H1 (cell line): ENCODE measurements at regions not wholly inside any gene's neighbourhood (a gene's known extent, or its start where the extent isn't known, plus 50 kb on each side); places are given as distances from the start of the nearest gene placed in this dataset.

Experiments used
- CTCF ChIA-PET: fragments of 300-600 bp; sonication (Branson Sonifier 250); formaldehyde crosslinking; loops from one replicate; lab custom pipeline; 2021; ENCODE audit not compliant: partially characterized antibody; lab: Charles Lee
- POLR2A ChIA-PET: fragments of 300-600 bp; sonication (Branson Sonifier 250); formaldehyde crosslinking; loops from one replicate; lab custom pipeline; 2021; ENCODE audit warnings: inconsistent platforms; ENCODE audit not compliant: partially characterized antibody; lab: Charles Lee
- DNase-seq, 2 experiments: peaks; one replicate each; pipeline versions ENCODE4 v3.0.0 to v3.0.0-alpha.2; 2010 to 2022; ENCODE audit warnings: low spot score in 2 of 2, low read depth in 1 of 2, mixed read lengths in 1 of 2
- FAIRE-seq: peaks from 2 replicates; lab custom pipeline; 2011; peaks lifted over from hg19 to GRCh38; lab: Jason Lieb, UNC
- H2AFZ ChIP-seq: 2 replicates; pipeline ENCODE4 v1.8.1; 2012; ENCODE audit warnings: low read length, inconsistent platforms
- H2AK5ac ChIP-seq: 2 replicates; pipeline ENCODE4 v1.6.1; 2013; ENCODE audit warnings: low read depth, low read length
- H2BK120ac ChIP-seq: replicated peaks from 2 replicates; pipeline ENCODE3; 2013; ENCODE audit warnings: low read depth, low read length, inconsistent platforms
- H2BK12ac ChIP-seq: 2 replicates; pipeline ENCODE4 v1.6.1; 2013; ENCODE audit warnings: low read depth, low read length
- H2BK15ac ChIP-seq: 2 replicates; pipeline ENCODE4 v1.6.1; 2013; ENCODE audit warnings: low read length
- H2BK20ac ChIP-seq: 2 replicates; pipeline ENCODE4 v1.6.1; 2013; ENCODE audit warnings: low read length
- H2BK5ac ChIP-seq: 2 replicates; pipeline ENCODE4 v1.6.1; 2013; ENCODE audit warnings: low read depth, low read length
- H3K14ac ChIP-seq: 2 replicates; pipeline ENCODE4 v1.6.1; 2013; ENCODE audit warnings: inconsistent platforms; ENCODE audit not compliant: insufficient read length
- H3K18ac ChIP-seq: 2 replicates; pipeline ENCODE4 v1.6.1; 2013; ENCODE audit warnings: low read length; ENCODE audit errors: extremely low read depth
- H3K23ac ChIP-seq: 2 replicates; pipeline ENCODE4 v1.6.1; 2013; ENCODE audit warnings: inconsistent platforms; ENCODE audit not compliant: insufficient read length
- H3K23me2 ChIP-seq: 2 replicates; pipeline ENCODE4 v1.6.1; 2013; ENCODE audit warnings: low read depth, low read length
- H3K27ac ChIP-seq: 2 replicates; pipeline ENCODE4 v1.6.1; 2011; ENCODE audit warnings: low read depth, low read length, inconsistent platforms
- H3K27me3 ChIP-seq, 4 experiments: replicated peaks in 1 of 4; 1 replicate in 1 of 4; 2 replicates in 3 of 4; pipeline versions ENCODE4 v1.6.1 to v1.8.1; 2011 to 2013; ENCODE audit warnings: low read length in 3 of 4, mild to moderate bottlenecking in 3 of 4, inconsistent platforms in 2 of 4, mixed read lengths in 2 of 4, moderate library complexity in 1 of 4; ENCODE audit not compliant: control insufficient read depth in 3 of 4, insufficient read depth in 3 of 4; ENCODE audit errors: extremely low read depth in 1 of 4
- H3K36me3 ChIP-seq, 4 experiments: 2 replicates each; pipeline versions ENCODE4 v1.6.1 to v1.8.1; 2011 to 2013; ENCODE audit warnings: mild to moderate bottlenecking in 4 of 4, low read length in 3 of 4, moderate library complexity in 2 of 4, control low read depth in 1 of 4, inconsistent platforms in 1 of 4; ENCODE audit not compliant: insufficient read depth in 4 of 4, control insufficient read depth in 2 of 4
- H3K4ac ChIP-seq: replicated peaks from 2 replicates; pipeline ENCODE3; 2013; ENCODE audit warnings: low read length, low read depth, mixed read lengths, inconsistent platforms; ENCODE audit not compliant: insufficient read length
- H3K4me1 ChIP-seq, 4 experiments: replicated peaks in 1 of 4; 1 replicate in 1 of 4; 2 replicates in 3 of 4; pipeline versions ENCODE4 v1.6.1 to v1.8.1; 2011 to 2013; ENCODE audit warnings: low read length in 3 of 4, inconsistent platforms in 2 of 4, mixed read lengths in 1 of 4; ENCODE audit not compliant: insufficient read depth in 4 of 4, control insufficient read depth in 3 of 4
- H3K4me2 ChIP-seq, 2 experiments: 2 replicates each; pipeline versions ENCODE4 v1.6.1 to v1.8.1; 2011 to 2013; ENCODE audit warnings: low read depth in 2 of 2, low read length in 2 of 2, control low read depth in 1 of 2, inconsistent platforms in 1 of 2, mild to moderate bottlenecking in 1 of 2; ENCODE audit not compliant: insufficient read depth in 1 of 2
- H3K4me3 ChIP-seq, 4 experiments: fragments of 200-600, 300-600 bp in 1 of 4; sonication (generic), shearing (Covaris generic), sonication (Bioruptor Twin) in 1 of 4; 2 replicates each; pipeline versions ENCODE4 v1.5.1 to v1.8.1; 2011 to 2016; ENCODE audit warnings: low read length in 4 of 4, low read depth in 3 of 4, control low read depth in 2 of 4, inconsistent platforms in 2 of 4, mild to moderate bottlenecking in 2 of 4, mixed read lengths in 1 of 4, moderate library complexity in 1 of 4; ENCODE audit not compliant: insufficient read depth in 2 of 4; ENCODE audit errors: extremely low read depth in 1 of 4
- H3K56ac ChIP-seq: replicated peaks from 2 replicates; pipeline ENCODE3; 2013; ENCODE audit warnings: low read depth, mild to moderate bottlenecking, mixed read lengths, low read length, inconsistent platforms; ENCODE audit not compliant: insufficient read length
- H3K79me1 ChIP-seq: 2 replicates; pipeline ENCODE4 v1.6.1; 2013; ENCODE audit warnings: low read depth, low read length, control low read depth
- H3K79me2 ChIP-seq, 2 experiments: 2 replicates each; pipeline versions ENCODE4 v1.6.1 to v1.8.1; 2012 to 2013; ENCODE audit warnings: low read length in 2 of 2, mild to moderate bottlenecking in 2 of 2, inconsistent platforms in 1 of 2; ENCODE audit not compliant: insufficient read depth in 2 of 2, control insufficient read depth in 1 of 2
- H3K9ac ChIP-seq, 4 experiments: replicated peaks in 1 of 4; 1 replicate in 1 of 4; 2 replicates in 3 of 4; pipeline versions ENCODE4 v1.6.1 to v1.8.1; 2011 to 2013; ENCODE audit warnings: low read depth in 3 of 4, low read length in 3 of 4, control low read depth in 2 of 4, mild to moderate bottlenecking in 2 of 4, moderate library complexity in 2 of 4, inconsistent platforms in 1 of 4; ENCODE audit errors: extremely low read depth in 1 of 4
- H3K9me3 ChIP-seq, 2 experiments: 2 replicates each; pipeline versions ENCODE4 v1.6.1 to v1.8.1; 2012 to 2013; ENCODE audit warnings: mild to moderate bottlenecking in 2 of 2, moderate library complexity in 2 of 2, control low read depth in 1 of 2, inconsistent platforms in 1 of 2, low read depth in 1 of 2, low read length in 1 of 2, mixed read lengths in 1 of 2; ENCODE audit not compliant: insufficient read depth in 2 of 2
- H4K20me1 ChIP-seq, 2 experiments: replicated peaks in 1 of 2; 2 replicates each; pipeline versions ENCODE3 to v1.8.1; 2011 to 2013; ENCODE audit warnings: inconsistent platforms in 2 of 2, low read length in 2 of 2, mild to moderate bottlenecking in 1 of 2; ENCODE audit not compliant: insufficient read depth in 2 of 2, control insufficient read depth in 1 of 2
- H4K5ac ChIP-seq: 2 replicates; pipeline ENCODE4 v1.6.1; 2013; ENCODE audit warnings: low read length, low read depth, mixed read lengths, inconsistent platforms; ENCODE audit not compliant: insufficient read length
- H4K8ac ChIP-seq: 2 replicates; pipeline ENCODE4 v1.8.0; 2013; ENCODE audit warnings: mild to moderate bottlenecking, moderate library complexity, low read length, inconsistent platforms; ENCODE audit not compliant: insufficient read depth; ENCODE audit errors: extremely low read depth
- H4K91ac ChIP-seq: replicated peaks from 2 replicates; pipeline ENCODE3; 2013; ENCODE audit warnings: low read length, mixed read lengths, inconsistent platforms; ENCODE audit not compliant: insufficient read length
- ASH2L ChIP-seq: fragments of 200-600, 300-600 bp; sonication (generic); IDR thresholded peaks from one replicate; pipeline ENCODE4 v1.7.1; 2017; ENCODE audit warnings: low read length
- CEBPB ChIP-seq: IDR thresholded peaks from 2 replicates; pipeline ENCODE4 v1.6.1; 2012; ENCODE audit warnings: low read depth, low read length
- CREB1 ChIP-seq: IDR thresholded peaks from 2 replicates; pipeline ENCODE4 v1.6.1; 2012; ENCODE audit warnings: inconsistent platforms
- NRF1 ChIP-seq: IDR thresholded peaks from 2 replicates; pipeline ENCODE4 v1.6.1; 2011; ENCODE audit warnings: mild to moderate bottlenecking, low read depth, low read length, improper control_type of control experiment
- SP2 ChIP-seq: IDR thresholded peaks from 2 replicates; pipeline ENCODE4 v1.6.1; 2012; ENCODE audit warnings: mild to moderate bottlenecking, low read length, inconsistent platforms
- WGBS, 2 experiments: shearing (Covaris generic) in 1 of 2; methylation state at CpG; one replicate each; pipeline versions ENCODE4 v1.1.6 to v1.1.7; 2013 to 2015; ENCODE audit warnings: low lambda C conversion rate in 2 of 2, mixed read lengths in 2 of 2, inconsistent platforms in 1 of 2, low coverage in 1 of 2, missing lambda C conversion rate in 1 of 2; ENCODE audit not compliant: insufficient replicate concordance in 2 of 2, insufficient coverage in 1 of 2, insufficient read length in 1 of 2; ENCODE audit errors: extremely low coverage in 1 of 2, missing lambda C conversion rate in 1 of 2; 5-methylcytosine and 5-hydroxymethylcytosine counted together

GRCh38 chr2:147031897-147032296, 812.9 kb upstream of the ACVR2A start:
- no peaks in the 10 kb centered on the region for H3K9me3 ChIP-seq
- no peak overlapping the region for H2BK12ac ChIP-seq
- no peak overlapping the region for H3K14ac ChIP-seq
- no peak overlapping the region for H2AFZ ChIP-seq
- no peaks in the 10 kb centered on the region for H3K79me1 ChIP-seq
- peaks cover 0 to 7% (median 2%) of the 10 kb centered on the region in 4 experiments; a peak in 4 of 7 replicates for H3K4me1 ChIP-seq
- H3K27ac ChIP-seq, result no peak overlapping the region
- DNase-seq (no peak), FAIRE-seq (no peak)
- ChIA-PET CTCF (interaction anchor here (3.2 kb wide), 1 partner anchor 14 kb away, joined by 25 read pairs; no protein-coding TSS in a partner anchor), POLR2A (no interaction called here)
- H2AK5ac ChIP-seq, result no peak overlapping the region
- TF ChIP-seq CREB1, result no peak
- no peak for TF ChIP-seq CEBPB
- no peak for TF ChIP-seq SP2
- no peak for TF ChIP-seq ASH2L
- no peak for TF ChIP-seq NRF1
- H2BK20ac ChIP-seq, result no peak overlapping the region
- H3K36me3 ChIP-seq, result no peaks in the 10 kb centered on the region
- no peak overlapping the region for H2BK120ac ChIP-seq
- no peaks in the 10 kb centered on the region for H3K27me3 ChIP-seq
- H3K4ac ChIP-seq, result no peak overlapping the region
- no peak overlapping the region for H3K4me3 ChIP-seq
- no peak overlapping the region for H4K8ac ChIP-seq
- no peak overlapping the region for H3K4me2 ChIP-seq
- H3K23me2 ChIP-seq, result no peaks in the 10 kb centered on the region
- no peaks in the 10 kb centered on the region for H4K20me1 ChIP-seq
- H3K9ac ChIP-seq, result no peak overlapping the region
- H3K18ac ChIP-seq, result no peak overlapping the region
- H4K91ac ChIP-seq, result no peak overlapping the region
- H2BK15ac ChIP-seq, result no peak overlapping the region
- H2BK5ac ChIP-seq, result no peak overlapping the region
- 91% methylated on average over 3 of the region's 3 CpGs; no CpG with 5 or more reads in 1 of the 2 experiments for WGBS, 2 experiments
- H3K79me2 ChIP-seq, result no peaks in the 10 kb centered on the region
- no peak overlapping the region for H3K56ac ChIP-seq
- H4K5ac ChIP-seq, result no peak overlapping the region
- H3K23ac ChIP-seq, result no peak overlapping the region
